OCI-LY7 (cell line): ENCODE measurements at regions not wholly inside any gene's neighbourhood (a gene's known extent, or its start where the extent isn't known, plus 50 kb on each side); places are given as distances from the start of the nearest gene placed in this dataset.

ENCODE experiments used
- EZH2phosphoT487 ChIP-seq: fragments of 200-600 bp; sonication (generic); IDR thresholded peaks from 2 replicates; pipeline ENCODE4 v1.6.1; 2018; ENCODE audit warnings: low read depth, borderline replicate concordance, mild to moderate bottlenecking, mixed run types, antibody characterized with exemption, low read length, moderate library complexity, mixed read lengths
- TF ChIP-seq, protein P1 (sequence below): fragments of 200-600 bp; sonication (generic); conservative IDR thresholded peaks from 2 replicates; pipeline ENCODE4 v1.5.1; 2014; ENCODE audit warnings: mild to moderate bottlenecking, antibody characterized with exemption, low read length, moderate library complexity, mixed read lengths

DNA sequence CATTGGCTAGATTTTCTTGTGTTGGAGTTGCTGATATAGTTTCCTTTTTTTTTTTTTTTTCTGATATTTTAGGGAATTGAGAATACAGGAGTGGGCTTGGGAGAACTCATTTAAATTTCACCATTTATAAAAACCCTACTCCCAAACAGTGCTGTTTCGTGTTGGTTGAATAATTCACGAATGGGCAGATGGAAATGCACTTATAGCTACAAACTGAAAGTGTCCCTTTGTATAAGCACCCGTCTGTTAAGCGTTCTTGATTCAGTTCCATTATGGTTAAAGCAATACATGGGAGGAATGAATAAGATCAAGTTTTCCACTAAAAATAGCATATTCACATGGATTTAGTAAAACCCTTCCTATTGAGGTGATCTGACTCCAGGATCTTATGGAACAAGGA lies 122.2 kb upstream of the ARG1 start:
- TF ChIP-seq, protein P1, sequence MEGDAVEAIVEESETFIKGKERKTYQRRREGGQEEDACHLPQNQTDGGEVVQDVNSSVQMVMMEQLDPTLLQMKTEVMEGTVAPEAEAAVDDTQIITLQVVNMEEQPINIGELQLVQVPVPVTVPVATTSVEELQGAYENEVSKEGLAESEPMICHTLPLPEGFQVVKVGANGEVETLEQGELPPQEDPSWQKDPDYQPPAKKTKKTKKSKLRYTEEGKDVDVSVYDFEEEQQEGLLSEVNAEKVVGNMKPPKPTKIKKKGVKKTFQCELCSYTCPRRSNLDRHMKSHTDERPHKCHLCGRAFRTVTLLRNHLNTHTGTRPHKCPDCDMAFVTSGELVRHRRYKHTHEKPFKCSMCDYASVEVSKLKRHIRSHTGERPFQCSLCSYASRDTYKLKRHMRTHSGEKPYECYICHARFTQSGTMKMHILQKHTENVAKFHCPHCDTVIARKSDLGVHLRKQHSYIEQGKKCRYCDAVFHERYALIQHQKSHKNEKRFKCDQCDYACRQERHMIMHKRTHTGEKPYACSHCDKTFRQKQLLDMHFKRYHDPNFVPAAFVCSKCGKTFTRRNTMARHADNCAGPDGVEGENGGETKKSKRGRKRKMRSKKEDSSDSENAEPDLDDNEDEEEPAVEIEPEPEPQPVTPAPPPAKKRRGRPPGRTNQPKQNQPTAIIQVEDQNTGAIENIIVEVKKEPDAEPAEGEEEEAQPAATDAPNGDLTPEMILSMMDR = no peak
- no peak for TF ChIP-seq EZH2phosphoT487
